HG03103 (cell line): ENCODE measurements at regions not wholly inside any gene's neighbourhood (a gene's known extent, or its start where the extent isn't known, plus 50 kb on each side); places are given as distances from the start of the nearest gene placed in this dataset.
"Not testable (repeated sequence)": the region's sequence is repeated elsewhere in the genome, so short reads cannot be mapped to it uniquely, and the experiment has no call there.

Experiments
- ATAC-seq: cut with Tn5 transposase; IDR thresholded peaks from one replicate; pipeline ENCODE4 v1.9.1; 2021; ENCODE audit warnings: low read depth; ENCODE audit not compliant: unreplicated experiment

DNA sequence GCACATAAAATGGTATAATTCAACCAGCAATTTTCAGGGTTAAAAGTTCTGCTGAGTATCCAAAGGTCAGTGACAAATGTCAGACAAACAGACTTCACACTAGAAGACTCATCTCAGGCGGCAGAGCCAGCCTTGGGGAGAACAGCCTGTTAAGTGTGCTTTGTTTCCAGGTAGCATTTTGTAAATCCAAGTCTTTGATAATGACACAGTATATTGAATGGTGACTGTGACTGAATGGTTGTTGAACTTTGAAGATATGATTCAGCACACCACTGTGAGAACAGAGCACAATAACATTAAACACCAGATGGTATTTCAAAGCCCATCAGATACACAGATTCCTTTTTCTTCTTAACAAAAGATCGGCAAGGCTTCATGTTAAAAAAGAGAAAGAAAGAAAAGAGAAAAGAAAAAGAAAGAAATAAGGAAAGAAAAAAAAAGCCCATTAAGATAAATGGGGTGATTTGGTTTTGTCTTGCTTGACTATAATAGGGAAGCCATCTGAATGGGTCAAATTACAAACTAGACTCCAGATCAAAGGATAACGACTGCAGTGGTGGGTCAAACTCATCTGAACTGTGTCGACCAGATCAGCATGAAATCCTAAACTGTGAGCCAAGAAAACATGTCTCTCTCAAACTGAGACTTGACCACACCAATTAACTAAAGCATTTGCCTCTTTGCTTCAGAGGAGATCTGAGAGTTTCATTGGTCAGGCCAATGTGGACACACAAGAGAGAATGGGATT lies 313.0 kb upstream of the ZNF608 start:
- no peak for ATAC-seq

GRCh38 chr5:125061726-125062125 lies 315.3 kb upstream of the ZNF608 start:
- no peak for ATAC-seq

DNA sequence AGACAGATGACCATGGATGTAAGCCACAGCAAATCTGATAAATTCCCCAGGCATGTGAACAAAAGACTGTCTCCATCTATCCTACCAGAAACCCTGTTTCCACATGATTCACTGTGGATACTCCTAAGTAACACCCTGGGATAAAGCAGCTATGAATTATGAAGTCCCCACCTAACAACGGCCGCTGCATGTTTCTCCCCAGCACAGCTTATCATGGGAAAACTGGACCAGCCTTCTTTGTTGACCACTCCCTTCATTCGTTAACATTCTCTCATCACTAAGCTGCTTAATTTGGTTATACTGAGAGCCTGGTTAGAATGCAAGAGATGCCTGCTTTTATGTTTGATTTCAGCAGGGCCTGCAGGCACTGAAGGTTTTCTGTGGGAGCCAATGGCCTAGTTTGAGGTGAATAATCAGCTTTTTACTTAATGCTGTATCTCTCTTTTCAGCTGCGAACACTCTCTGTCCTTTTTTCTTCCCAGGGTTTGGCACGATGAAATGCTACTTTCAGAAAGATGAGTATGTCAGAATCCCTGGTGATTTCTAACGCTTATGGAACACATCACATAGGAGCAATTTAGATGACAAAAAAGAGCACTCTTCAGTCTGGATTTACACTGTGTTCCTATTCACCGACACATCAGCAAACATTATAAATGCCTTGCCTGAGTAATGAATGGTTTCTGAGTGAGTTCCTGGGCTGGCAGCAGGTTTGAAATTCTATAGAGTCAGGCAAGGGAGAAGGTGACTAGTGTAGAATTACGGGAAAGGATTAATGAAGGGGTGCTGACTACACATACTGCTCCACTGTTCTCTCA lies 318.4 kb upstream of the ZNF608 start:
- no peak for ATAC-seq

GRCh38 chr5:125065741-125066140 lies 319.3 kb upstream of the ZNF608 start:
- no peak for ATAC-seq

DNA sequence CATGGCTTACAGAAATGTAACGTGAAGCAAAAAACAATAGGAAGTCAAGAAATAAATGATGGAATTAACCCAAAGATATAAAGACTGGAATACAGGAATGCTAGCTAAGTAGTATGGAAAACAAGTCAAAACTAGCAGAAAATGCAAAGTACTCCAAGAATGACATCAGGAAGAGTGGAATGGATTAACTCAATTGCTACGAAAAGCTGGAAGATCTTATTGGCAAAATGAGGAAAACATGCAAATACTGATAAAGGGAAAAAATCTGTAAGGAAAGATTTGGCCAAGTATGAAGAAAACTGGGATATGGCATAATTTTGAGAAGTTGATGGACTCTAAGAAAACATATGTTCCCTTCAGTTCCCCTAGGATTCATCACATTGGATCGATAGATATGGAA lies 324.5 kb upstream of the ZNF608 start:
- no peak for ATAC-seq

GRCh38 chr5:125073090-125073489 lies 326.7 kb upstream of the ZNF608 start:
- no peak for ATAC-seq

- no peak for ATAC-seq
These were observed 329.1 kb upstream of the ZNF608 start for GRCh38 chr5:125075567-125075966.

DNA sequence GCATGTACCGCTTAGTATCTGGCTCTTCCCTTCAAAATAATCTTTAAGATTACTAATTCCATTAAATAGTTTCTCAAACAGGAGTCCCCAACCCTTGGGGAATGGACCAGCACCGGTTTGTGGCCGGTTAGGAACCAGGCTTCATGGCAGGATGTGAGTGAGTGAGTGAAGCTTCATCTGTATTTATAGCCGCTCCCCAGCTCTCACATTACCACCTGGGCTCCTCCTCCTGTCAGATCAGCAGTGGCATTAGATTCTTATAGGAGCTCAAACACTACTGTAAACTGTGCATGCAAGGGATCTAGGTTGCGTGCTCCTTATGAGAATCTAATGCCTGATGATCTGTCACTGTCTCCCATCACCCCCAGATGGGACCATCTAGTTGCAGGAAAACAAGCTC lies 332.6 kb upstream of the ZNF608 start:
- ATAC-seq: not testable (repeated sequence)

- ATAC-seq: no peak
These were observed 334.7 kb upstream of the ZNF608 start for GRCh38 chr5:125081101-125081500.

GRCh38 chr5:125083981-125084380 lies 337.5 kb upstream of the ZNF608 start:
- ATAC-seq: no peak

DNA sequence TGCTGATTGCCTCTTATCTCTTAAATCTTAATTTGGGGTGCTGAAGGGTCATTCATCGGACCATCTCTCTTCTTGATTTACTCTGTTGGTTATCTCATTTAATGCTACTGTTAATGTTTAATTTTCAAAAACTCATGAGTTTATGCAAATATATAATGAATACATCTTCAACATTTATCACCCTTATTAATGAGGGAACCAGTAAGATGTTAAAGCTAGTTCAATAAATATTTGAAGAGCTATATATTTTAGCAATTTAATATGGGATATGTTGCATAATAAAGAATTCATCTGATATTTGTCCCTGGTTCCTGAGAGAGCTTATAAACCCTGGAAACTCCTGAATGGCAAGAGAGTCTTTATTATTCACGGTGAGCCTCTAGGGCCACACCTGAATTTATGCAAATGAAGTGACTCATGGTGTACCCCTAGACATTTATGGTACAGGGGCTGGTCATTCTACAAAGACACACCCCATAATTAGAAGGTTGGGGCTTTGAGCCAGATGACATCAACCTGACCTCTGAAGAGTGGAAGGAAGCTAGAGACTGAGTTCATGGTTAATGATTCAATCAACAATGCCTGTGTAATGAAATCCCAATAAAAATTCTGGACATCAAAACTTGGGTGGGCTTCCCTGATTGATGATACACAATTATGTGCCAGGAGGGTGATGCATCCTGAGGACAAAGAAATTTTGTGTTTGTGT lies 339.5 kb upstream of the ZNF608 start:
- ATAC-seq: no peak

- ATAC-seq: no peak
These were observed 342.2 kb upstream of the ZNF608 start for GRCh38 chr5:125088522-125089105.

- not testable (repeated sequence) for ATAC-seq
These were observed 345.7 kb upstream of the ZNF608 start for GRCh38 chr5:125092138-125092537.

- ATAC-seq: no peak
These were observed 347.3 kb upstream of the ZNF608 start for GRCh38 chr5:125093776-125094175.

GRCh38 chr5:125100342-125100741 lies 353.9 kb upstream of the ZNF608 start:
- no peak for ATAC-seq

DNA sequence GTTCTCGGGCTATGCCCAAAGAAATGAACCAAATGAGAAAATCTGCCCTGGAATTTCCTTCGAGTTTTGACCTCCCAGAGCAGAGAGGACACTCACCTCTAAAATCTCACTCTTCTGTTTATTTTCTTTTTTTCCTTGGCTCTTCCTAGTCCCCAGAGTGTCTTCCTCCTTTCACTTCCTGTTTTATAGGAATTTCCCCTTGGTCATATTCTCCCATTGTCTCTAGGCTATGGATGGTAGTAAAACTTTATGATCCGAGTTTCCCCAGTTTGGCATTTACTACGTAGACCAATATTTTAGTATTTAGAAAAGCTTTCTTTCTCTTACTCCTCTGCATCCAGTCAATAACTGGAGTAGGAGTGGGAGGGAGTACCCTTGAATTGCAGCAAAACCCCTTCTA lies 354.5 kb upstream of the ZNF608 start:
- no peak for ATAC-seq

DNA sequence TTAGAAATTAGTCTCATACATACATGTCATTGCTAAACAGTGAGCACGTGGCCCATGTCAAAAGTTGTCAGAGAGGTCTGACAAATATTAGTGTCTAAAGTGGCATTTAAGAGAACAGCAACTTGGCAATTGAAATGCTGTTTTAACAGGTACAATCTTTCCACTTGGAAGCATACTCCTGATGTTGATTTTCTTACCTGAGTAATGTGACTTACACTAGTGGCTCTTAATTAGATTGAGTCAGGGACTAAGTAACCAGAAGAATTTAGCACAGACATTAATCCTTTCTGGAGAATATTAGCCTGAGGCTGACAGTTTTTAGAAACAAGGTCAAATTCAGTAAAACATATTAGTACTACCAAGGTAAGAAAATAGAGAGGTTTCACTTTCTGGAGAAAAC lies 357.0 kb upstream of the ZNF608 start:
- ATAC-seq: no peak

- no peak for ATAC-seq
These were observed 359.8 kb upstream of the ZNF608 start for GRCh38 chr5:125106271-125106670.

- ATAC-seq: no peak
These were observed 360.4 kb upstream of the ZNF608 start for GRCh38 chr5:125106881-125107280.

GRCh38 chr5:125109293-125109692 lies 362.9 kb upstream of the ZNF608 start:
- no peak for ATAC-seq

GRCh38 chr5:125109816-125110215 lies 363.4 kb upstream of the ZNF608 start:
- ATAC-seq: no peak
